RKO (cell line): ENCODE measurements at regions not wholly inside any gene's neighbourhood (a gene's known extent, or its start where the extent isn't known, plus 50 kb on each side); places are given as distances from the start of the nearest gene placed in this dataset.
"Not testable (repeated sequence)": the region's sequence is repeated elsewhere in the genome, so short reads cannot be mapped to it uniquely, and the experiment has no call there.

Experiments used
- DNase-seq: peaks from one replicate; pipeline ENCODE4 v3.0.0-alpha.2; 2016; ENCODE audit warnings: low spot score

GRCh38 chr10:3340127-3340730, 167.6 kb upstream of the PITRM1 start:
- DNase-seq = no peak

GRCh38 chr10:3339531-3339950, 167.0 kb upstream of the PITRM1 start:
- no peak for DNase-seq

GRCh38 chr10:3339121-3339520, 166.5 kb upstream of the PITRM1 start:
- DNase-seq = no peak

GRCh38 chr10:3337741-3338140, 165.2 kb upstream of the PITRM1 start:
- no peak for DNase-seq

GRCh38 chr10:3336673-3337293, 164.2 kb upstream of the PITRM1 start:
- no peak for DNase-seq

GRCh38 chr10:3333426-3333825, 160.8 kb upstream of the PITRM1 start:
- DNase-seq = no peak

- no peak for DNase-seq
These were observed 159.2 kb upstream of the PITRM1 start for GRCh38 chr10:3331690-3332230.

- DNase-seq = no peak
These were observed 158.6 kb upstream of the PITRM1 start for GRCh38 chr10:3331187-3331586.

- no peak for DNase-seq
These were observed 158.1 kb upstream of the PITRM1 start for GRCh38 chr10:3330663-3331062.

GRCh38 chr10:3325954-3326750, 153.6 kb upstream of the PITRM1 start:
- no peak for DNase-seq

GRCh38 chr10:3324612-3325038, 152.0 kb upstream of the PITRM1 start:
- no peak for DNase-seq

GRCh38 chr10:3323865-3324498, 151.4 kb upstream of the PITRM1 start:
- no peak for DNase-seq

- DNase-seq = no peak
These were observed 148.5 kb upstream of the PITRM1 start for GRCh38 chr10:3321123-3321522.

- DNase-seq = no peak
These were observed 147.2 kb upstream of the PITRM1 start for GRCh38 chr10:3319811-3320226.

- DNase-seq = not testable (repeated sequence)
These were observed 145.9 kb upstream of the PITRM1 start for GRCh38 chr10:3318480-3318807.

GRCh38 chr10:3317553-3318479, 145.2 kb upstream of the PITRM1 start:
- not testable (repeated sequence) for DNase-seq

- peak; percentile 20 for DNase-seq
These were observed 142.0 kb upstream of the PITRM1 start for GRCh38 chr10:3314445-3315085.

- peak; percentile 57 for DNase-seq
These were observed 141.3 kb upstream of the PITRM1 start for GRCh38 chr10:3313784-3314444.

GRCh38 chr10:3312403-3312940, 139.9 kb upstream of the PITRM1 start:
- DNase-seq = no peak
